Right lobe of liver (tissue), 6 donors: ENCODE measurements at regions not wholly inside any gene's neighbourhood (a gene's known extent, or its start where the extent isn't known, plus 50 kb on each side); places are given as distances from the start of the nearest gene placed in this dataset.

Experiments
- ATAC-seq, 4 donors: fragments of 200-7000 bp; cut with Tn5 transposase; one replicate each; pipeline ENCODE4 v1.9.1; 2020; ENCODE audit warnings: mild to moderate bottlenecking in 4 of 4, moderate library complexity in 4 of 4
- DNase-seq, 3 donors: peaks; one replicate each; pipeline ENCODE4 v3.0.0-alpha.2; 2020
- H3K27ac ChIP-seq, 3 donors: fragments of 200-600 bp; one replicate each; pipeline ENCODE4 v1.8.0; 2022
- H3K27me3 ChIP-seq, 2 donors: fragments of 200-600 bp; one replicate each; pipeline ENCODE4 v1.8.0; 2022
- H3K36me3 ChIP-seq, 4 donors: fragments of 200-600 bp; sonication (generic) in 1 of 4; one replicate each; pipeline versions ENCODE4 v1.5.1 to v1.8.0; 2017 to 2022; ENCODE audit warnings: control low read depth in 1 of 4
- H3K4me1 ChIP-seq, 4 donors: fragments of 200-600 bp; sonication (generic) in 1 of 4; one replicate each; pipeline versions ENCODE4 v1.5.1 to v1.8.0; 2017 to 2022; ENCODE audit warnings: control low read depth in 1 of 4
- H3K4me3 ChIP-seq, 3 donors: fragments of 200-600 bp; one replicate each; pipeline ENCODE4 v1.8.0; 2022
- H3K9me3 ChIP-seq, 4 donors: fragments of 200-600 bp; sonication (generic) in 1 of 4; one replicate each; pipeline versions ENCODE4 v1.5.1 to v1.8.0; 2017 to 2022; ENCODE audit warnings: control low read depth in 1 of 4
- CTCF ChIP-seq, 4 donors: fragments of 200-600 bp in 3 of 4; fragments of 450-650 bp in 1 of 4; IDR thresholded peaks; one replicate each; pipeline versions ENCODE4 v1.5.1 to v1.8.0; 2016 to 2022; ENCODE audit warnings: antibody characterized with exemption in 4 of 4, mild to moderate bottlenecking in 2 of 4
- POLR2A ChIP-seq: fragments of 450-650 bp; IDR thresholded peaks from one replicate; pipeline ENCODE4 v1.6.1; 2017; ENCODE audit warnings: antibody characterized with exemption, mild to moderate bottlenecking
- WGBS: methylation state at CpG from one replicate; pipeline ENCODE4 v1.1.6; 2018; ENCODE audit warnings: low coverage, low lambda C conversion rate; ENCODE audit not compliant: insufficient coverage; ENCODE audit errors: missing lambda C conversion rate; 5-methylcytosine and 5-hydroxymethylcytosine counted together
- intact Hi-C, 2 donors: fragments of 100-400 bp; cut with DNase I; formaldehyde crosslinking; loops; one replicate each; pipeline versions ENCODE4 v1.11.2 to v1.14.1; 2022
- donor health status: DM: no; HTN: yes; CAD: no.
- donor health status: DM: no; HTN: no; CAD: no.
- donor health status: DM: no; HTN: no; CAD: no.
- donor health status: DM: no; HTN: yes; CAD: no.
- donor health status: DM: no; HTN: yes; CAD: no.

GRCh38 chr6:144898052-144898689, 613.0 kb downstream of the UTRN start:
- Histone ChIP-seq H3K4me1 (no peaks in the 10 kb centered on the region), H3K27me3 (no peaks in the 10 kb centered on the region), H3K9me3 (no peaks in the 10 kb centered on the region), H3K4me3 (no peak overlapping the region), H3K36me3 (no peaks in the 10 kb centered on the region), H3K27ac (no peak overlapping the region)
- DNase-seq, result no peak
- TF ChIP-seq POLR2A (no peak), CTCF (IDR thresholded peaks at IDR 0.05) (no peak)
- intact Hi-C loops, result no loop called here
- no peak for ATAC-seq
- 79% methylated on average over 3 of the region's 3 CpGs for WGBS

DNA sequence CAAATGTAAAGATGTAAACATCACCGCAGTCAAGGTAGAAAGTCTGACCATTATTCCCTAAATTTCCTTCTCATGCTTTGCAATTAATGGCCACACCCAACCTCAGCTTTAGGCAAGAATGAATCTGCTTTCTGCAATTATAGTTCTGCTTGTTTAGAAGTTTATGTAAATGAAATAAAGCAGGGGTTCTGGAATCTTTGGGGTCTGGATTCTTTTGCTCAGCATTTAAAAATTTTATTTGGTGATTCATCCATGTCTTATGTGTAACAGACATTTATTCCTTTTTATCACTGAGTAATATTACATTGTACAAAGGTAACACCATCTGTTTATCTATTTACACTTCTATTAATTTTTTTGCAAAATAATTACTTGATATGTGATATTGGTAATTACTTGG, 613.6 kb downstream of the UTRN start:
- Histone ChIP-seq H3K9me3 (no peaks in the 10 kb centered on the region), H3K27ac (no peak overlapping the region), H3K36me3 (no peaks in the 10 kb centered on the region), H3K4me1 (no peaks in the 10 kb centered on the region), H3K27me3 (no peaks in the 10 kb centered on the region), H3K4me3 (no peak overlapping the region)
- no peak for DNase-seq
- TF ChIP-seq POLR2A, result no peak
- no peak for TF ChIP-seq CTCF (IDR thresholded peaks at IDR 0.05)
- ATAC-seq, result no peak
- intact Hi-C loops, result no loop called here
- WGBS, result 94% methylated on average over 1 of the region's 1 CpG

- Histone ChIP-seq H3K27ac (no peak overlapping the region), H3K4me3 (no peak overlapping the region), H3K36me3 (no peaks in the 10 kb centered on the region), H3K9me3 (no peaks in the 10 kb centered on the region), H3K4me1 (no peaks in the 10 kb centered on the region), H3K27me3 (no peaks in the 10 kb centered on the region)
- no peak for DNase-seq
- WGBS, result 76% methylated on average over 1 of the region's 1 CpG
- no peak for ATAC-seq
- intact Hi-C loops, result no loop called here
- TF ChIP-seq POLR2A (no peak), CTCF (IDR thresholded peaks at IDR 0.05) (no peak)
Measured at GRCh38 chr6:144899161-144899560, 614.0 kb downstream of the UTRN start.

DNA sequence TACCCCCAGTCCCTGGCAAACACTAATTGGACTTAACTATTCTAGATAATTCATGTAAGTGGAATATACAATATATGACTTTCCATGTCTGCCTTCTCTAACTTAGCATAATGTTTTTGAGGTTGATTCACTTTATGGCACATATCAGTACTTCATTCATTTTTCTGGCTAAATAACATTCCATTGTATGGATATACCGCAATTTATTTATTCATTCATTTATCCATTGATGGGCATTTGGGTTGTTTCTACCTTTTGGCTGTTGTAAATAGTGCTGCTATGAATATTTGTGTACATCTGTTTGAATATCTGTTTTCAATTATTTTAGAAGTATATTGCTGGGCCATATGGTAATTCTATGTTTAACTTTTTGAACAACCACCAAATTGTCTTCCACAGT, 616.3 kb downstream of the UTRN start:
- H3K4me3 ChIP-seq, result no peak overlapping the region
- TF ChIP-seq CTCF (IDR thresholded peaks at IDR 0.05) (no peak), POLR2A (no peak)
- WGBS, result 35% methylated on average over 1 of the region's 1 CpG
- H3K27ac ChIP-seq, result no peak overlapping the region
- intact Hi-C loops, result no loop called here
- no peaks in the 10 kb centered on the region for H3K4me1 ChIP-seq
- no peak for DNase-seq
- H3K9me3 ChIP-seq, result no peaks in the 10 kb centered on the region
- no peaks in the 10 kb centered on the region for H3K36me3 ChIP-seq
- no peak for ATAC-seq
- H3K27me3 ChIP-seq, result no peaks in the 10 kb centered on the region

GRCh38 chr6:144908004-144908403, 622.9 kb downstream of the UTRN start:
- H3K27me3 ChIP-seq, result no peaks in the 10 kb centered on the region
- no peak overlapping the region for H3K4me3 ChIP-seq
- ATAC-seq (no peak), DNase-seq (no peak)
- no peaks in the 10 kb centered on the region for H3K36me3 ChIP-seq
- H3K9me3 ChIP-seq, result no peaks in the 10 kb centered on the region
- intact Hi-C loops, result no loop called here
- TF ChIP-seq POLR2A, result no peak
- TF ChIP-seq CTCF (IDR thresholded peaks at IDR 0.05), result no peak
- no peaks in the 10 kb centered on the region for H3K4me1 ChIP-seq
- WGBS, result 91% methylated on average over 1 of the region's 1 CpG
- H3K27ac ChIP-seq, result no peak overlapping the region
